HEK293T (cell line): ENCODE measurements at regions not wholly inside any gene's neighbourhood (a gene's known extent, or its start where the extent isn't known, plus 50 kb on each side); places are given as distances from the start of the nearest gene placed in this dataset.

ENCODE experiments used
- CTCF ChIA-PET: fragments of 350-600 bp; formaldehyde crosslinking; extraction: SDS; loops from one replicate; lab custom pipeline; 2021; ENCODE audit warnings: antibody characterized with exemption, inconsistent platforms; lab: Yijun Ruan, JAX
- POLR2A ChIA-PET: fragments of 350-600 bp; formaldehyde crosslinking; extraction: SDS; loops from one replicate; lab custom pipeline; 2020; ENCODE audit warnings: antibody characterized with exemption, inconsistent platforms; lab: Yijun Ruan, JAX
- DNase-seq: peaks from one replicate; pipeline ENCODE4 v3.0.0; 2012; ENCODE audit warnings: mixed read lengths; ENCODE audit errors: extremely low spot score
- ARNT ChIP-seq: fragments of 450-650 bp; IDR thresholded peaks from 2 replicates; pipeline ENCODE4 v1.6.1; 2017; ENCODE audit warnings: mild to moderate bottlenecking
- BHLHE40 ChIP-seq: fragments of 450-650 bp; IDR thresholded peaks from 2 replicates; pipeline ENCODE4 v1.6.1; 2016; ENCODE audit warnings: mild to moderate bottlenecking, moderate library complexity, borderline replicate concordance
- CTBP1 ChIP-seq: fragments of 450-650 bp; IDR thresholded peaks from 2 replicates; pipeline ENCODE4 v1.6.1; 2016; ENCODE audit warnings: borderline replicate concordance
- ELF4 ChIP-seq: fragments of 450-650 bp; IDR thresholded peaks from 2 replicates; pipeline ENCODE4 v1.6.1; 2017; ENCODE audit warnings: antibody characterized with exemption
- FOXA1 ChIP-seq: fragments of 450-650 bp; IDR thresholded peaks from 2 replicates; pipeline ENCODE4 v1.6.1; 2016; ENCODE audit warnings: mild to moderate bottlenecking
- FOXK2 ChIP-seq: fragments of 450-650 bp; IDR thresholded peaks from 2 replicates; pipeline ENCODE4 v1.6.1; 2016; ENCODE audit warnings: mild to moderate bottlenecking
- FOXM1 ChIP-seq: fragments of 450-650 bp; IDR thresholded peaks from 2 replicates; pipeline ENCODE4 v1.6.1; 2017; ENCODE audit warnings: mild to moderate bottlenecking, borderline replicate concordance
- HDGF ChIP-seq: fragments of 450-650 bp; IDR thresholded peaks from 2 replicates; pipeline ENCODE4 v1.6.1; 2017; ENCODE audit warnings: antibody characterized with exemption, borderline replicate concordance
- L3MBTL2 ChIP-seq: fragments of 450-650 bp; conservative IDR thresholded peaks from 2 replicates; pipeline ENCODE4 v1.6.1; 2016; ENCODE audit warnings: mild to moderate bottlenecking
- LEF1 ChIP-seq: fragments of 450-650 bp; IDR thresholded peaks from 2 replicates; pipeline ENCODE4 v1.6.1; 2017; ENCODE audit warnings: mild to moderate bottlenecking, borderline replicate concordance
- NFRKB ChIP-seq: fragments of 450-650 bp; IDR thresholded peaks from 2 replicates; pipeline ENCODE4 v1.6.1; 2016; ENCODE audit warnings: mild to moderate bottlenecking, moderate library complexity
- PKNOX1 ChIP-seq: fragments of 450-650 bp; IDR thresholded peaks from 2 replicates; pipeline ENCODE4 v1.6.1; 2016
- SP1 ChIP-seq: fragments of 450-650 bp; IDR thresholded peaks from 2 replicates; pipeline ENCODE4 v1.6.1; 2017
- SUZ12 ChIP-seq: fragments of 450-650 bp; IDR thresholded peaks from 2 replicates; pipeline ENCODE4 v1.6.1; 2016; ENCODE audit warnings: mild to moderate bottlenecking
- TARDBP ChIP-seq: fragments of 450-650 bp; IDR thresholded peaks from 2 replicates; pipeline ENCODE4 v1.6.1; 2016
- ZNF384 ChIP-seq: fragments of 450-650 bp; IDR thresholded peaks from 2 replicates; pipeline ENCODE4 v1.6.1; 2016

GRCh38 chr13:73987618-73988017 is 146.6 kb downstream of the KLF12 start:
- ChIA-PET CTCF (no interaction called here), POLR2A (no interaction called here)
- TF ChIP-seq TARDBP (no peak), ARNT (no peak), PKNOX1 (no peak), FOXA1 (no peak), HDGF (no peak), NFRKB (no peak), ZNF384 (no peak), SUZ12 (no peak), FOXM1 (no peak), FOXK2 (no peak), SP1 (no peak), LEF1 (no peak), BHLHE40 (no peak), CTBP1 (no peak), ELF4 (no peak), L3MBTL2 (no peak)
- no peak for DNase-seq

GRCh38 chr13:73985783-73986182 is 148.4 kb downstream of the KLF12 start:
- TF ChIP-seq ELF4 (no peak), LEF1 (no peak), FOXM1 (no peak), PKNOX1 (no peak), SP1 (no peak), L3MBTL2 (no peak), ZNF384 (no peak), CTBP1 (no peak), SUZ12 (no peak), BHLHE40 (no peak), TARDBP (no peak), HDGF (no peak), ARNT (no peak), NFRKB (no peak), FOXA1 (no peak), FOXK2 (no peak)
- ChIA-PET CTCF (interaction anchor here (0.6 kb wide), 1 partner anchor 1866 kb away, joined by 3 read pairs; no protein-coding TSS in a partner anchor), POLR2A (no interaction called here)
- DNase-seq = no peak

GRCh38 chr13:73984949-73985691 is 149.1 kb downstream of the KLF12 start:
- ChIA-PET POLR2A (no interaction called here), CTCF (no interaction called here)
- no peak for DNase-seq
- TF ChIP-seq FOXA1 (no peak), ELF4 (no peak)

- no peak for DNase-seq
- TF ChIP-seq BHLHE40 (no peak), CTBP1 (no peak), NFRKB (no peak), ELF4 (no peak), TARDBP (no peak), ZNF384 (no peak), LEF1 (no peak), L3MBTL2 (no peak)
- POLR2A ChIA-PET = no interaction called here
- CTCF ChIA-PET = interaction anchor here (0.7 kb wide), 1 partner anchor 724 kb away, joined by 3 read pairs; no protein-coding TSS in a partner anchor
These were observed 150.0 kb downstream of the KLF12 start for GRCh38 chr13:73984201-73984600.

GRCh38 chr13:73983109-73983508 is 151.1 kb downstream of the KLF12 start:
- TF ChIP-seq SUZ12 (no peak), CTBP1 (no peak), ARNT (no peak), BHLHE40 (no peak), SP1 (no peak), FOXA1 (no peak), NFRKB (no peak), FOXK2 (no peak), TARDBP (no peak), LEF1 (no peak), PKNOX1 (no peak), L3MBTL2 (no peak), ZNF384 (no peak), HDGF (no peak), FOXM1 (no peak), ELF4 (no peak)
- POLR2A ChIA-PET = no interaction called here
- no peak for DNase-seq
- CTCF ChIA-PET = no interaction called here

GRCh38 chr13:73981595-73981994 is 152.6 kb downstream of the KLF12 start:
- ChIA-PET CTCF (no interaction called here), POLR2A (interaction anchor here (0.6 kb wide), 1 partner anchor 108 kb away, joined by 3 read pairs; no protein-coding TSS in a partner anchor)
- no peak for DNase-seq
- no peak for TF ChIP-seq TARDBP
- TF ChIP-seq ARNT = no peak
- TF ChIP-seq ELF4 = no peak
- no peak for TF ChIP-seq L3MBTL2
- TF ChIP-seq SP1 = no peak
- TF ChIP-seq PKNOX1 = peak; percentile 71
- no peak for TF ChIP-seq FOXM1
- no peak for TF ChIP-seq CTBP1
